ENCODE measurements at regions not wholly inside any gene's neighbourhood (a gene's known extent, or its start where the extent isn't known, plus 50 kb on each side); places are given as distances from the start of the nearest gene placed in this dataset.

DNA sequence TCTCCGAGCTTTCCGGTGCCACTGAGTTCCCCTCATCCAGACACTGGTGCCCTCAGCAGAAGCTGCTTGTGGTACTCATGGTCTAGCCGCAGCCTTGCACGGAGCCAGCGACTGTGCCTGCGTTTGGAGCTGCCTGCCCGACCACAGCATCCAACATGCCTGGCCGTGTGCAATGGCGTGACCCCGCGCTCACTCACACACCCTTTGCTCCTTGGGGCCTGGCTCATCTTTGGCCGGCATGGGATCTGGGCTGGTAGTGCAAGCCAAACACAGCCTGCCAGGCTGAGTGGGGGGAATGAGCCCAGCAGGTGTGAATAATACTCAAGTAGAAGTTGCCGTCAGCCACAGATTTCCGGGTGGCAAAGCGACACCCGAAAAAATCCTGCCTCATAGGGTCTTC lies 1178.7 kb upstream of the GBE1 start:
- TF ChIP-seq POLR2A (IDR thresholded peaks at IDR 0.05), result no peak
- TF ChIP-seq, protein P1, sequence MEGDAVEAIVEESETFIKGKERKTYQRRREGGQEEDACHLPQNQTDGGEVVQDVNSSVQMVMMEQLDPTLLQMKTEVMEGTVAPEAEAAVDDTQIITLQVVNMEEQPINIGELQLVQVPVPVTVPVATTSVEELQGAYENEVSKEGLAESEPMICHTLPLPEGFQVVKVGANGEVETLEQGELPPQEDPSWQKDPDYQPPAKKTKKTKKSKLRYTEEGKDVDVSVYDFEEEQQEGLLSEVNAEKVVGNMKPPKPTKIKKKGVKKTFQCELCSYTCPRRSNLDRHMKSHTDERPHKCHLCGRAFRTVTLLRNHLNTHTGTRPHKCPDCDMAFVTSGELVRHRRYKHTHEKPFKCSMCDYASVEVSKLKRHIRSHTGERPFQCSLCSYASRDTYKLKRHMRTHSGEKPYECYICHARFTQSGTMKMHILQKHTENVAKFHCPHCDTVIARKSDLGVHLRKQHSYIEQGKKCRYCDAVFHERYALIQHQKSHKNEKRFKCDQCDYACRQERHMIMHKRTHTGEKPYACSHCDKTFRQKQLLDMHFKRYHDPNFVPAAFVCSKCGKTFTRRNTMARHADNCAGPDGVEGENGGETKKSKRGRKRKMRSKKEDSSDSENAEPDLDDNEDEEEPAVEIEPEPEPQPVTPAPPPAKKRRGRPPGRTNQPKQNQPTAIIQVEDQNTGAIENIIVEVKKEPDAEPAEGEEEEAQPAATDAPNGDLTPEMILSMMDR (IDR thresholded peaks at IDR 0.05), result no peak
